ENCODE measurements at regions not wholly inside any gene's neighbourhood (a gene's known extent, or its start where the extent isn't known, plus 50 kb on each side); places are given as distances from the start of the nearest gene placed in this dataset.

- WGBS (ENCODE audit: insufficient coverage) = no CpG with 5 or more reads among the region's 1 CpG
- Histone ChIP-seq H3K4me2 (replicated peaks; ENCODE audit: extremely low read depth, low read length, poor library complexity, severe bottlenecking) (no peak overlapping the region), H3K9me3 (replicated peaks in 1 of 2; ENCODE audit: control insufficient read depth in 1 of 2, insufficient read depth in 1 of 2, low read length in 2 of 2) (no peaks in the 10 kb centered on the region), H3K4me3 (replicated peaks in 1 of 3; ENCODE audit: low read depth in 2 of 3, low read length in 3 of 3) (no peak overlapping the region), H3K79me2 (ENCODE audit: insufficient read depth, low read length) (no peaks in the 10 kb centered on the region), H3K27ac (ENCODE audit: low read depth in 1 of 2, low read length in 2 of 2) (no peak overlapping the region), H3K27me3 (ENCODE audit: control insufficient read depth in 2 of 2, insufficient read depth in 2 of 2, low read length in 2 of 2) (no peaks in the 10 kb centered on the region), H3K9ac (ENCODE audit: insufficient read depth, low read length, poor library complexity, severe bottlenecking) (no peak overlapping the region), H2AFZ (ENCODE audit: insufficient read depth, low read depth, low read length, poor library complexity, severe bottlenecking) (no peak overlapping the region), H3K4me1 (ENCODE audit: control insufficient read depth in 1 of 2, insufficient read depth in 2 of 2, low read length in 2 of 2) (no peaks in the 10 kb centered on the region), H3K36me3 (replicated peaks in 1 of 2; ENCODE audit: control insufficient read depth in 1 of 2, insufficient read depth in 2 of 2, low read length in 2 of 2) (no peaks in the 10 kb centered on the region), H4K20me1 (ENCODE audit: insufficient read depth, low read length) (no peaks in the 10 kb centered on the region)
- Mint-ChIP-seq H3K9me3 (peaks cover 0 to 1% (median 0%) of the 10 kb centered on the region in 7 donors), H3K4me1 (no peaks in the 10 kb centered on the region), H3K4me3 (no peak overlapping the region), H3K27me3 (ENCODE audit: low read depth in 3 of 3) (no peaks in the 10 kb centered on the region), H3K36me3 (no peaks in the 10 kb centered on the region), H3K27ac (no peak overlapping the region)
- TF ChIP-seq CTCF (IDR thresholded peaks at IDR 0.05) = no peak
- no peak for DNase-seq
- intact Hi-C loops (cut with micrococcal nuclease) = no loop called here
Measured at GRCh38 chr6:92587525-92587924, 831.8 kb downstream of the EPHA7 start.

GRCh38 chr6:92586236-92586977 lies 833.0 kb downstream of the EPHA7 start:
- Mint-ChIP-seq H3K4me3 (no peak overlapping the region), H3K27ac (no peak overlapping the region), H3K27me3 (ENCODE audit: low read depth in 3 of 3) (no peaks in the 10 kb centered on the region), H3K4me1 (no peaks in the 10 kb centered on the region), H3K9me3 (peaks cover 0 to 7% (median 0%) of the 10 kb centered on the region in 7 donors), H3K36me3 (no peaks in the 10 kb centered on the region)
- Histone ChIP-seq H3K4me1 (ENCODE audit: control insufficient read depth in 1 of 2, insufficient read depth in 2 of 2, low read length in 2 of 2) (no peaks in the 10 kb centered on the region), H4K20me1 (ENCODE audit: insufficient read depth, low read length) (no peaks in the 10 kb centered on the region), H3K4me2 (replicated peaks; ENCODE audit: extremely low read depth, low read length, poor library complexity, severe bottlenecking) (no peak overlapping the region), H3K79me2 (ENCODE audit: insufficient read depth, low read length) (no peaks in the 10 kb centered on the region), H3K4me3 (replicated peaks in 1 of 3; ENCODE audit: low read depth in 2 of 3, low read length in 3 of 3) (no peak overlapping the region), H3K36me3 (replicated peaks in 1 of 2; ENCODE audit: control insufficient read depth in 1 of 2, insufficient read depth in 2 of 2, low read length in 2 of 2) (no peaks in the 10 kb centered on the region), H3K27ac (ENCODE audit: low read depth in 1 of 2, low read length in 2 of 2) (no peak overlapping the region), H3K9me3 (replicated peaks in 1 of 2; ENCODE audit: control insufficient read depth in 1 of 2, insufficient read depth in 1 of 2, low read length in 2 of 2) (no peaks in the 10 kb centered on the region), H3K9ac (ENCODE audit: insufficient read depth, low read length, poor library complexity, severe bottlenecking) (no peak overlapping the region), H3K27me3 (ENCODE audit: control insufficient read depth in 2 of 2, insufficient read depth in 2 of 2, low read length in 2 of 2) (no peaks in the 10 kb centered on the region), H2AFZ (ENCODE audit: insufficient read depth, low read depth, low read length, poor library complexity, severe bottlenecking) (no peak overlapping the region)
- intact Hi-C loops (cut with micrococcal nuclease) = no loop called here
- no peak for DNase-seq
- no peak for TF ChIP-seq CTCF (IDR thresholded peaks at IDR 0.05)
- WGBS (ENCODE audit: insufficient coverage) = 98% methylated on average over 5 of the region's 8 CpGs
